ENCODE measurements at regions not wholly inside any gene's neighbourhood (a gene's known extent, or its start where the extent isn't known, plus 50 kb on each side); places are given as distances from the start of the nearest gene placed in this dataset.

DNA sequence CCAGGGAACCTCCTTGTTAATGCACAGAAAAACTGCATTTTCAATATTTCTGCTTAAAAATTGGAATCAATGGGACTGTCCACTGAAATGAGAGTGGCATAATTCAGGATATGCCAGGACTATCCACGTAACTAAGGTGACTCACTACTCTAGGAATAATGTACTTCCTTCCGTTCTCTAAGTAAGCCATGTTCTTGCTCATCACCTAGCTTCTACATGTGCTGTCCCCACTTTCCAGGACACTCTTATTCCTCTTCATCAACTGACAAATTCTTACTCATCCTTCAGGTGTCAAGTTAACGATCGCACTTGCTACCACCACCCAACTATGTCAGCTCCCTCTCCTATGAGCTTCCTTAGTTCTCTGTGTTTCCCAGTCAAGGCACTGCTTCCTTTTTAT is 342.8 kb upstream of the F9 start:
- TF ChIP-seq, protein P1, sequence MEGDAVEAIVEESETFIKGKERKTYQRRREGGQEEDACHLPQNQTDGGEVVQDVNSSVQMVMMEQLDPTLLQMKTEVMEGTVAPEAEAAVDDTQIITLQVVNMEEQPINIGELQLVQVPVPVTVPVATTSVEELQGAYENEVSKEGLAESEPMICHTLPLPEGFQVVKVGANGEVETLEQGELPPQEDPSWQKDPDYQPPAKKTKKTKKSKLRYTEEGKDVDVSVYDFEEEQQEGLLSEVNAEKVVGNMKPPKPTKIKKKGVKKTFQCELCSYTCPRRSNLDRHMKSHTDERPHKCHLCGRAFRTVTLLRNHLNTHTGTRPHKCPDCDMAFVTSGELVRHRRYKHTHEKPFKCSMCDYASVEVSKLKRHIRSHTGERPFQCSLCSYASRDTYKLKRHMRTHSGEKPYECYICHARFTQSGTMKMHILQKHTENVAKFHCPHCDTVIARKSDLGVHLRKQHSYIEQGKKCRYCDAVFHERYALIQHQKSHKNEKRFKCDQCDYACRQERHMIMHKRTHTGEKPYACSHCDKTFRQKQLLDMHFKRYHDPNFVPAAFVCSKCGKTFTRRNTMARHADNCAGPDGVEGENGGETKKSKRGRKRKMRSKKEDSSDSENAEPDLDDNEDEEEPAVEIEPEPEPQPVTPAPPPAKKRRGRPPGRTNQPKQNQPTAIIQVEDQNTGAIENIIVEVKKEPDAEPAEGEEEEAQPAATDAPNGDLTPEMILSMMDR (IDR thresholded peaks at IDR 0.05; ENCODE audit: low read depth, low read length, missing control alignments), result no peak
- DNase-seq (ENCODE audit: low read depth), result no peak
- H3K4me3 ChIP-seq (ENCODE audit: low read depth, low read length), result no peak overlapping the region

DNA sequence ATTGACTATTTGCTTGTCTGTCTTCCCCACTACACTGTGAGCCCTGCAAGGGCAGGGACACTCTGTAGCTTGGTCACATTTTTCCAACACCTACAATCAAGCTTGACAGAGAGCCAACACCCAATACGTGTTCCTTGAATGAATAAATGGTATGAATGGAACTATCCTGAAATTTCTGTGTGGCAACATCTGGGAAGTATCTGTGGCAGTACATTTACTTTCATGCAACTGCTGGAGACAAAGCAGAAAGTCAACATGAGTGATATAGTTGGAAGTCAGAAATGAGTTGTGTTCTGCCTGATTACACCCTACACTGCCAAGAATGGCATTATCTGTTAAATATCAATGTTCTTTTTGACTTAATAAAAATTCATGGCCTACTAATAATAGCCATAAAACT is 343.5 kb upstream of the F9 start:
- no peak overlapping the region for H3K4me3 ChIP-seq (ENCODE audit: low read depth, low read length)
- no peak for DNase-seq (ENCODE audit: low read depth)
- TF ChIP-seq, protein P1 (IDR thresholded peaks at IDR 0.05; ENCODE audit: low read depth, low read length, missing control alignments), result no peak

DNA sequence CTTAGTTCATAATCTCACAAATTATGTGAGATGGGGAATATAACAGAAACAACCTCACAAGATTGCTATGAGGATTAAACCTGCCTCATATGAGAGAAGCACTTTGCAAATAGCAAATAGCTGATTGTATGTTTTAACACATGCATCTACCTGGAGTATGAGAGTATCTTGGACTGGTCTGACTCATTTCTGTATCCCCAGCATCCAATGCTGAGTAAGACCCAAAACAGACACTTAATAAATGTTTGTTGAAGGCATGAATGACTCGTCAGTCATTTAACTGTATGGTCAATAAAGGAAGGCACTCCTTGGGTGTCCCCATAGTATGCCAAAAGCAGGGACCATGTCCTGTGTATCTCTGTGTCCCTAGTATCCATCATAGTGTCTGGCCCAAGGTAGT is 350.9 kb upstream of the F9 start:
- TF ChIP-seq, protein P1 (IDR thresholded peaks at IDR 0.05; ENCODE audit: low read depth, low read length, missing control alignments), result no peak
- no peak for DNase-seq (ENCODE audit: low read depth)
- no peak overlapping the region for H3K4me3 ChIP-seq (ENCODE audit: low read depth, low read length)

DNA sequence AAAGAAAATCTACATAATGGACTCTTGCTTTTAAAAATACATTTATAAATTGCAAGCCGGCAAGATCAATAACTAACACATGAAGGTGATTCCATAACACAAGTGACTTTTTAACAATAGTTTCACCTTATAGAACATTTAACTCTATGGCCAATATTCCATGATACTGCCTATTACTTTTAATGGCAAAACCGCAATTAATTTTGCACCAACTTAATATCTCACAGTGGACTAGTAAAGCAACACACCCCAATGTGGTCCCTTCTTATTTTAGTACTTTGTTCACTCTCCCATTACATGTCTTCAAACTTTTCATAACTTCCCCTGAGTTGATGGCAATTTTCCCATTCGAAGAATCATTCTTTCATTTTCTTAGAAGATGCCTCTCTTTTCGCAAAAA is 351.6 kb upstream of the F9 start:
- TF ChIP-seq, protein P1 (IDR thresholded peaks at IDR 0.05; ENCODE audit: low read depth, low read length, missing control alignments), result no peak
- no peak for DNase-seq (ENCODE audit: low read depth)
- no peak overlapping the region for H3K4me3 ChIP-seq (ENCODE audit: low read depth, low read length)

DNA sequence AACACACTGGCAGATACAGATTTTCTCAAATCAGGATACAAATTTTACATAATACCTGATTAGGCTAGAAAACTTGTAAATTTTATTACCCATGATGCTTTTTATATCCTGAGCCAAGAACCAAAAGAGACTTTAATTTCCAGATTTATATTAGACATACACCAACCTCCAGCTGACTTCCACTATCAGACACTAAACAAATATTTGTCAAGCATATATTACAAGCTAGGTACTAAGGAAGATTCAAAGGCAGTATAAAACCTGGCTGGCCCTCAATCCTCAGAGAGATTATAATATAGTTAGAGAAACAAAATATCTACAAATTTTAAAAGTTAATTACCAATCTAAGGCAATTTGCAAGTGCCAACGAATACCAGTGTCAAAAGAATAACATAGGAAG is 357.8 kb upstream of the F9 start:
- no peak overlapping the region for H3K4me3 ChIP-seq (ENCODE audit: low read depth, low read length)
- DNase-seq (ENCODE audit: low read depth), result no peak
- TF ChIP-seq, protein P1 (IDR thresholded peaks at IDR 0.05; ENCODE audit: low read depth, low read length, missing control alignments), result no peak

DNA sequence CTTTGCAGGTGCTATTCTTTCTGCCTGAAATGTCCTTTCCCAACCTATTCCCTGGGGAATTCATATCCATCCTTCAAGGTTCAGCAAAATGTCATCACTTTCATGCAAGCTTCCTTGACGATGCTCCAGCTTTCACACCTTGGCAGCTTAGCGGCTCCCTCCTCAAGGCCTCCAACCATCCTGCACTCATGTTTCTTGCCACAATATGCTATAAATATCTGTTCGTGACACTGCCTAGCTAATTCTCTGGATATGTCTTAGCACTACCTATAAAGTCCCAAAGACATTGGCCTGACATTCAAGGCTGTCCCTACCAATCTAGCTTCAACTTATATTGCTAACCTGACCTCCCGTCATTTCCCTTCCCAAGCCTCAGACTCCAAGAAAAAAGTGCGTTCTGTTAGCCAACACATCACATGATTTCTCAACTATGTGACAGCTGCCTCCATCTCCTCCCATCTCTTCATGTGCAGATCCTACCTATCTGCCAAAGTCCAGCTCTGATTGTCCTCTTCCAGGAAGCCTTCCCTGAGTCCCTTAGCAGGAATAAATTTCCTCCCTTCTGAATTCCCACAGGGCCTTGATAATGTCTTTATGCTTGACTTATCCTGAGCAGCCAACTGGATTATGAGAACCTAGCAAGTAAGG is 359.9 kb upstream of the F9 start:
- H3K4me3 ChIP-seq (ENCODE audit: low read depth, low read length), result no peak overlapping the region
- TF ChIP-seq, protein P1 (IDR thresholded peaks at IDR 0.05; ENCODE audit: low read depth, low read length, missing control alignments), result no peak
- no peak for DNase-seq (ENCODE audit: low read depth)

DNA sequence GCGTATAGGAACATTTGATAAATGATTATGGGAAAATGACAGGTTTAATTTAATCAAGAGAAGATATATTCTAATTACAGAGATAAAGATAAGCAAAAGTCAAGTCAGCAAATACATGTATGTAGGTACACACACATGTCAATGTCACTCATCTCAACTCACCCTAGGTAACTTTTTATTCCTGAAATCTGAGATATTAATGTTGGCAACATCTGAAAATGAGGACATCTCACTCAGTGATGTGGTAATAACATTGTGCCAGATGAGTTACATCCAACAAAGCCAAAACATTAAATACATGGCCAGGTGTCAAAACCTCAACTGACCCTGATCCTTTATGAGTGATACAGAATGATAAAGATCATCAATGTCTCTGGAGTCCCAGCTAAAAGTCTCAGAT is 363.3 kb upstream of the F9 start:
- TF ChIP-seq, protein P1 (IDR thresholded peaks at IDR 0.05; ENCODE audit: low read depth, low read length, missing control alignments), result no peak
- H3K4me3 ChIP-seq (ENCODE audit: low read depth, low read length), result no peak overlapping the region
- DNase-seq (ENCODE audit: low read depth), result no peak
